SK-N-SH treated with all-trans-retinoic acid at 6 μM for 48 hours (cell line): ENCODE measurements at regions not wholly inside any gene's neighbourhood (a gene's known extent, or its start where the extent isn't known, plus 50 kb on each side); places are given as distances from the start of the nearest gene placed in this dataset.

Experiments
- ATAC-seq: fragments of 200-7000 bp; cut with Tn5 transposase; 3 replicates; pipeline ENCODE4 v1.9.1; 2020; ENCODE audit warnings: mild to moderate bottlenecking, moderate library complexity
- ARNTL ChIP-seq: fragments of 450-650 bp; formaldehyde crosslinking; IDR thresholded peaks from 2 replicates; pipeline ENCODE4 v1.5.0; 2020; ENCODE audit warnings: low read depth, mild to moderate bottlenecking, moderate library complexity, borderline replicate concordance
- BACH2 ChIP-seq: fragments of 250-450 bp; sonication (Bioruptor Pico); IDR thresholded peaks from 2 replicates; pipeline ENCODE4 v1.9.0; 2021; ENCODE audit warnings: mild to moderate bottlenecking, borderline replicate concordance
- CSDC2 ChIP-seq: fragments of 250-450 bp; sonication (Bioruptor Pico); IDR thresholded peaks from 2 replicates; pipeline ENCODE4 v1.5.0; 2020; ENCODE audit warnings: mild to moderate bottlenecking, moderate library complexity
- ESRRG ChIP-seq: fragments of 250-450 bp; sonication (Bioruptor Pico); IDR thresholded peaks from 2 replicates; pipeline ENCODE4 v1.6.1; 2021; ENCODE audit warnings: mild to moderate bottlenecking
- GLIS3 ChIP-seq: fragments of 250-450 bp; sonication (Bioruptor Pico); IDR thresholded peaks from 2 replicates; pipeline ENCODE4 v1.5.0; 2020; ENCODE audit warnings: mild to moderate bottlenecking, moderate library complexity
- ISL1 ChIP-seq: fragments of 250-450 bp; sonication (Bioruptor Pico); IDR thresholded peaks from 2 replicates; pipeline ENCODE4 v2.1.2; 2022; ENCODE audit warnings: mild to moderate bottlenecking, moderate library complexity
- OSR1 ChIP-seq: fragments of 250-450 bp; sonication (Bioruptor Pico); IDR thresholded peaks from 2 replicates; pipeline ENCODE4 v1.8.0; 2022; ENCODE audit warnings: moderate library complexity, mild to moderate bottlenecking, inconsistent platforms
- PPARA ChIP-seq: fragments of 250-450 bp; sonication (Bioruptor Pico); IDR thresholded peaks from 2 replicates; pipeline ENCODE4 v1.5.0; 2020; ENCODE audit warnings: mild to moderate bottlenecking, borderline replicate concordance
- RARB ChIP-seq: fragments of 250-450 bp; sonication (Bioruptor Pico); IDR thresholded peaks from 2 replicates; pipeline ENCODE4 v1.8.0; 2021; ENCODE audit warnings: mild to moderate bottlenecking, moderate library complexity
- SNAI2 ChIP-seq: fragments of 250-450 bp; sonication (Bioruptor Pico); IDR thresholded peaks from 2 replicates; pipeline ENCODE4 v1.5.0; 2020; ENCODE audit warnings: mild to moderate bottlenecking, moderate library complexity
- TOX ChIP-seq: fragments of 250-450 bp; sonication (Bioruptor Pico); IDR thresholded peaks from 2 replicates; pipeline ENCODE4 v1.8.0; 2021; ENCODE audit warnings: mild to moderate bottlenecking, moderate library complexity, borderline replicate concordance
- ZC3H10 ChIP-seq: fragments of 250-450 bp; sonication (Bioruptor Pico); IDR thresholded peaks from 2 replicates; pipeline ENCODE4 v1.5.1; 2021; ENCODE audit warnings: mild to moderate bottlenecking, moderate library complexity
- ZFP3 ChIP-seq: fragments of 250-450 bp; sonication (Bioruptor Pico); IDR thresholded peaks from 2 replicates; pipeline ENCODE4 v1.5.0; 2020; ENCODE audit warnings: mild to moderate bottlenecking, moderate library complexity
- ZNF565 ChIP-seq: fragments of 450-650 bp; formaldehyde crosslinking; conservative IDR thresholded peaks from 2 replicates; pipeline ENCODE4 v1.5.0; 2020; ENCODE audit warnings: low read depth, mild to moderate bottlenecking, moderate library complexity
- ZNF70 ChIP-seq: fragments of 450-650 bp; formaldehyde crosslinking; IDR thresholded peaks from 2 replicates; pipeline ENCODE4 v1.5.0; 2020; ENCODE audit warnings: mild to moderate bottlenecking, moderate library complexity
- ZNF8 ChIP-seq: fragments of 450-650 bp; formaldehyde crosslinking; IDR thresholded peaks from 2 replicates; pipeline ENCODE4 v1.5.0; 2020; ENCODE audit warnings: mild to moderate bottlenecking, moderate library complexity
- TF ChIP-seq, protein P1 (sequence below): fragments of 250-450 bp; sonication (Bioruptor Pico); IDR thresholded peaks from 2 replicates; pipeline ENCODE4 v1.5.1; 2020; ENCODE audit warnings: low read depth, mild to moderate bottlenecking, moderate library complexity
- TF ChIP-seq, protein P2 (sequence below): fragments of 250-450 bp; sonication (Bioruptor Pico); IDR thresholded peaks from 2 replicates; pipeline ENCODE4 v1.5.1; 2021; ENCODE audit warnings: mild to moderate bottlenecking, moderate library complexity
- TF ChIP-seq, protein P3 (sequence below): fragments of 250-450 bp; sonication (Bioruptor Pico); IDR thresholded peaks from 2 replicates; pipeline ENCODE4 v1.8.0; 2021; ENCODE audit warnings: low read depth, mild to moderate bottlenecking, moderate library complexity, borderline replicate concordance
- TF ChIP-seq, protein P4 (sequence below): fragments of 250-450 bp; sonication (Bioruptor Pico); IDR thresholded peaks from 2 replicates; pipeline ENCODE4 v1.8.0; 2020; ENCODE audit warnings: mild to moderate bottlenecking, moderate library complexity, borderline replicate concordance

DNA sequence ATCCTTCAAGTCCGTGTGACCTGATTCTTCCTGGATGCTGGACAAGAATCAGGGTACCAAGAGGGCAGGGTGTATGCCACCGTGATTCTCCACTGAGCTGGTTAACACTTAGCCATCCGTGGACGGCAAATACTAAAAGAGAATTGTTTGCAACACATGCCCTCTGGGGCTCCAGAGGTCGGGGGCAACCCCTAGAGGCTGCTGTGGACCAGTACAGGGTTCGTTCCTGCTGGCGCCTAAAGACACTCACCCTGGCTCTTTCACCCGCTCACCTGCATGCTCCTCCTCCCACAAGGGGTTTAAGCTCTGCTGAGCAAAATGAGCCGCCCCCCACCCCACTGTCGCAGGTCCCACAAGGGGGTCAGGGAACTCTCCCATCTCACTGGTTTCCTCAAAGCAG is 148.7 kb upstream of the ITGB1 start:
- TF ChIP-seq, protein P1, sequence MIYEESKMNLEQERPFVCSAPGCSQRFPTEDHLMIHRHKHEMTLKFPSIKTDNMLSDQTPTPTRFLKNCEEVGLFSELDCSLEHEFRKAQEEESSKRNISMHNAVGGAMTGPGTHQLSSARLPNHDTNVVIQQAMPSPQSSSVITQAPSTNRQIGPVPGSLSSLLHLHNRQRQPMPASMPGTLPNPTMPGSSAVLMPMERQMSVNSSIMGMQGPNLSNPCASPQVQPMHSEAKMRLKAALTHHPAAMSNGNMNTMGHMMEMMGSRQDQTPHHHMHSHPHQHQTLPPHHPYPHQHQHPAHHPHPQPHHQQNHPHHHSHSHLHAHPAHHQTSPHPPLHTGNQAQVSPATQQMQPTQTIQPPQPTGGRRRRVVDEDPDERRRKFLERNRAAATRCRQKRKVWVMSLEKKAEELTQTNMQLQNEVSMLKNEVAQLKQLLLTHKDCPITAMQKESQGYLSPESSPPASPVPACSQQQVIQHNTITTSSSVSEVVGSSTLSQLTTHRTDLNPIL (CRISPR knock-in tag), result no peak
- no peak for TF ChIP-seq ISL1
- TF ChIP-seq ZNF565 (CRISPR knock-in tag), result no peak
- no peak for TF ChIP-seq GLIS3 (CRISPR knock-in tag)
- no peak for TF ChIP-seq BACH2
- TF ChIP-seq SNAI2 (CRISPR knock-in tag), result no peak
- TF ChIP-seq, protein P2, sequence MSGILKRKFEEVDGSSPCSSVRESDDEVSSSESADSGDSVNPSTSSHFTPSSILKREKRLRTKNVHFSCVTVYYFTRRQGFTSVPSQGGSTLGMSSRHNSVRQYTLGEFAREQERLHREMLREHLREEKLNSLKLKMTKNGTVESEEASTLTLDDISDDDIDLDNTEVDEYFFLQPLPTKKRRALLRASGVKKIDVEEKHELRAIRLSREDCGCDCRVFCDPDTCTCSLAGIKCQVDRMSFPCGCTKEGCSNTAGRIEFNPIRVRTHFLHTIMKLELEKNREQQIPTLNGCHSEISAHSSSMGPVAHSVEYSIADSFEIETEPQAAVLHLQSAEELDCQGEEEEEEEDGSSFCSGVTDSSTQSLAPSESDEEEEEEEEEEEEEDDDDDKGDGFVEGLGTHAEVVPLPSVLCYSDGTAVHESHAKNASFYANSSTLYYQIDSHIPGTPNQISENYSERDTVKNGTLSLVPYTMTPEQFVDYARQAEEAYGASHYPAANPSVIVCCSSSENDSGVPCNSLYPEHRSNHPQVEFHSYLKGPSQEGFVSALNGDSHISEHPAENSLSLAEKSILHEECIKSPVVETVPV (CRISPR knock-in tag), result no peak
- no peak for TF ChIP-seq ZFP3 (CRISPR knock-in tag)
- no peak for TF ChIP-seq PPARA (CRISPR knock-in tag)
- TF ChIP-seq RARB (CRISPR knock-in tag), result no peak
- TF ChIP-seq ZC3H10 (CRISPR knock-in tag), result no peak
- TF ChIP-seq ZNF8, result no peak

DNA sequence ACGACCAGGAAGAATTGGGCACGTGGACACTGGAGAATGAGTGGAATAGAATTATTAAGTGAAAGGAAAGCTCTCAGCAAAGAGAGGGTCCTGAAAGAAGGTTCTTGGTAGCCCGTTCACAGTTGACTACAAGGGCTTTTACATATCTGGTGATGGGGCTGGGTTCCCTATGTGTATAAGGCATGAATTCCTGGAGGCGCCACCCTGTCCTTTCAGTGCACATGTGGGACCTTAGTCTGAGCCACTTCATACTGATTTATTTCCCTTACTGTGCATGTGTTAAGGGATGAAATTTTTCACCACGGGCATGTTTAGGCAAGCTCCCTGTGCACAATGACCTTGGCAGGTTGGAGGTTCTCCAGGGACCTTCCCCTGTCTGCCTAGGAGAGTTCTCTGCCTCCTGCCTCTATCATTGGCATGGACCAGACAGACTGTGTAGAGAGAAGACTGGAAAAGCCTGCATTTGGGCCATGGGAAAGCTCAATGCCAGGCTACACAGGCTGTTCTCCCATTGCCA is 145.9 kb upstream of the ITGB1 start:
- no peak for TF ChIP-seq ZFP3 (CRISPR knock-in tag)
- TF ChIP-seq, protein P3, sequence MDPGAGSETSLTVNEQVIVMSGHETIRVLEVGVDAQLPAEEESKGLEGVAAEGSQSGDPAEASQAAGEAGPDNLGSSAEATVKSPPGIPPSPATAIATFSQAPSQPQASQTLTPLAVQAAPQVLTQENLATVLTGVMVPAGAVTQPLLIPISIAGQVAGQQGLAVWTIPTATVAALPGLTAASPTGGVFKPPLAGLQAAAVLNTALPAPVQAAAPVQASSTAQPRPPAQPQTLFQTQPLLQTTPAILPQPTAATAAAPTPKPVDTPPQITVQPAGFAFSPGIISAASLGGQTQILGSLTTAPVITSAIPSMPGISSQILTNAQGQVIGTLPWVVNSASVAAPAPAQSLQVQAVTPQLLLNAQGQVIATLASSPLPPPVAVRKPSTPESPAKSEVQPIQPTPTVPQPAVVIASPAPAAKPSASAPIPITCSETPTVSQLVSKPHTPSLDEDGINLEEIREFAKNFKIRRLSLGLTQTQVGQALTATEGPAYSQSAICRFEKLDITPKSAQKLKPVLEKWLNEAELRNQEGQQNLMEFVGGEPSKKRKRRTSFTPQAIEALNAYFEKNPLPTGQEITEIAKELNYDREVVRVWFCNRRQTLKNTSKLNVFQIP (CRISPR knock-in tag), result no peak
- no peak for TF ChIP-seq GLIS3 (CRISPR knock-in tag)
- no peak for TF ChIP-seq OSR1 (CRISPR knock-in tag)
- TF ChIP-seq ZNF70 (CRISPR knock-in tag), result no peak
- TF ChIP-seq ARNTL (CRISPR knock-in tag), result no peak
- TF ChIP-seq CSDC2, result no peak
- TF ChIP-seq ESRRG (CRISPR knock-in tag), result no peak
- no peak for TF ChIP-seq ISL1
- TF ChIP-seq BACH2, result no peak
- no peak for TF ChIP-seq RARB (CRISPR knock-in tag)
- TF ChIP-seq ZNF8, result no peak
- TF ChIP-seq PPARA (CRISPR knock-in tag), result no peak
- TF ChIP-seq, protein P4, sequence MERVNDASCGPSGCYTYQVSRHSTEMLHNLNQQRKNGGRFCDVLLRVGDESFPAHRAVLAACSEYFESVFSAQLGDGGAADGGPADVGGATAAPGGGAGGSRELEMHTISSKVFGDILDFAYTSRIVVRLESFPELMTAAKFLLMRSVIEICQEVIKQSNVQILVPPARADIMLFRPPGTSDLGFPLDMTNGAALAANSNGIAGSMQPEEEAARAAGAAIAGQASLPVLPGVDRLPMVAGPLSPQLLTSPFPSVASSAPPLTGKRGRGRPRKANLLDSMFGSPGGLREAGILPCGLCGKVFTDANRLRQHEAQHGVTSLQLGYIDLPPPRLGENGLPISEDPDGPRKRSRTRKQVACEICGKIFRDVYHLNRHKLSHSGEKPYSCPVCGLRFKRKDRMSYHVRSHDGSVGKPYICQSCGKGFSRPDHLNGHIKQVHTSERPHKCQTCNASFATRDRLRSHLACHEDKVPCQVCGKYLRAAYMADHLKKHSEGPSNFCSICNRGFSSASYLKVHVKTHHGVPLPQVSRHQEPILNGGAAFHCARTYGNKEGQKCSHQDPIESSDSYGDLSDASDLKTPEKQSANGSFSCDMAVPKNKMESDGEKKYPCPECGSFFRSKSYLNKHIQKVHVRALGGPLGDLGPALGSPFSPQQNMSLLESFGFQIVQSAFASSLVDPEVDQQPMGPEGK (CRISPR knock-in tag), result no peak
- no peak for TF ChIP-seq TOX (CRISPR knock-in tag)
- no peak for TF ChIP-seq ZC3H10 (CRISPR knock-in tag)
- TF ChIP-seq, protein P2 (CRISPR knock-in tag), result no peak
- no peak for TF ChIP-seq SNAI2 (CRISPR knock-in tag)
- ATAC-seq, result no peak

More for the DNA sequence above, 148.7 kb upstream of the ITGB1 start:
- no peak for ATAC-seq

DNA sequence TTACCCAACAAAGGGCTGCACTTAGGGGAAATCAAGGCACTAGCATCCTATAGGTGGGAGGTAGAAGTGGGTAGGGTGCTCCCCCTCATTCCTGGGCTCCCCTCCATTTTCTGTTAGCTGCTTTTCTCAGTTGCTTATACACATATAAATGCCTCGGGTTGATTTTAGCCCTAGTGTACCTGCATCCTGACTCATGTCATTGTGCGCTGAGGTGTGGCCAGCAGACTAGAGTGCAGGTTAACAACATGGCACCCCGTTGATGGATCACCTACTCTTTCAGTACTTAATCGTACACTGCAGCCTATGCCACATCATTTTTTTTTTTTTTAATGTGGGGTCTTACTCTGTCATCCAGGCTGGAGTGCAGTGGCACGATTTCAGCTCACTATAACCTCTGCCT is 144.0 kb upstream of the ITGB1 start:
- no peak for ATAC-seq
- TF ChIP-seq ZNF565 (CRISPR knock-in tag) (no peak), GLIS3 (CRISPR knock-in tag) (no peak), CSDC2 (no peak), ISL1 (no peak), RARB (CRISPR knock-in tag) (no peak), ESRRG (CRISPR knock-in tag) (no peak), ARNTL (CRISPR knock-in tag) (no peak), PPARA (CRISPR knock-in tag) (no peak), SNAI2 (CRISPR knock-in tag) (no peak), OSR1 (CRISPR knock-in tag) (no peak), ZNF70 (CRISPR knock-in tag) (no peak), ZFP3 (CRISPR knock-in tag) (no peak)
- TF ChIP-seq, protein P3 (CRISPR knock-in tag), result no peak
- TF ChIP-seq, protein P1 (CRISPR knock-in tag), result no peak
- TF ChIP-seq, protein P2 (CRISPR knock-in tag), result no peak
- TF ChIP-seq, protein P4 (CRISPR knock-in tag), result no peak
